Upper lobe of right lung (tissue), 1 donor: ENCODE measurements at regions not wholly inside any gene's neighbourhood (a gene's known extent, or its start where the extent isn't known, plus 50 kb on each side); places are given as distances from the start of the nearest gene placed in this dataset.

Source experiments
- ATAC-seq: fragments of 200-7000 bp; cut with Tn5 transposase; one replicate; pipeline ENCODE4 v1.9.1; 2020; ENCODE audit warnings: mild to moderate bottlenecking, moderate library complexity
- DNase-seq: peaks from one replicate; pipeline ENCODE4 v3.0.0-alpha.2; 2020
- H3K27ac ChIP-seq: fragments of 200-600 bp; one replicate; pipeline ENCODE4 v1.8.0; 2022
- H3K27me3 ChIP-seq: fragments of 200-600 bp; one replicate; pipeline ENCODE4 v1.8.0; 2022; ENCODE audit warnings: mild to moderate bottlenecking
- H3K36me3 ChIP-seq: fragments of 200-600 bp; one replicate; pipeline ENCODE4 v1.8.0; 2022
- H3K4me1 ChIP-seq: fragments of 200-600 bp; one replicate; pipeline ENCODE4 v1.8.0; 2022
- H3K4me3 ChIP-seq: fragments of 200-600 bp; one replicate; pipeline ENCODE4 v1.8.0; 2022; ENCODE audit warnings: mild to moderate bottlenecking
- H3K9me3 ChIP-seq: fragments of 200-600 bp; one replicate; pipeline ENCODE4 v1.8.0; 2022
- intact Hi-C: fragments of 100-400 bp; cut with DNase I; formaldehyde crosslinking; loops from one replicate; pipeline ENCODE4 v1.11.0; 2022
- TF ChIP-seq, protein P1 (sequence below): fragments of 200-600 bp; IDR thresholded peaks from one replicate; pipeline ENCODE4 v1.8.0; 2022; ENCODE audit warnings: antibody characterized with exemption
- donor health status: DM: no; HTN: yes; CAD: no; lungs with severe emphysema.

GRCh38 chr2:173669271-173669853, 295.8 kb downstream of the SP3 start:
- H3K4me1 ChIP-seq = no peaks in the 10 kb centered on the region
- H3K27ac ChIP-seq = no peak overlapping the region
- no peaks in the 10 kb centered on the region for H3K9me3 ChIP-seq
- no peak for DNase-seq
- H3K27me3 ChIP-seq = peaks cover 7% of the 10 kb centered on the region
- H3K4me3 ChIP-seq = no peak overlapping the region
- TF ChIP-seq, protein P1, sequence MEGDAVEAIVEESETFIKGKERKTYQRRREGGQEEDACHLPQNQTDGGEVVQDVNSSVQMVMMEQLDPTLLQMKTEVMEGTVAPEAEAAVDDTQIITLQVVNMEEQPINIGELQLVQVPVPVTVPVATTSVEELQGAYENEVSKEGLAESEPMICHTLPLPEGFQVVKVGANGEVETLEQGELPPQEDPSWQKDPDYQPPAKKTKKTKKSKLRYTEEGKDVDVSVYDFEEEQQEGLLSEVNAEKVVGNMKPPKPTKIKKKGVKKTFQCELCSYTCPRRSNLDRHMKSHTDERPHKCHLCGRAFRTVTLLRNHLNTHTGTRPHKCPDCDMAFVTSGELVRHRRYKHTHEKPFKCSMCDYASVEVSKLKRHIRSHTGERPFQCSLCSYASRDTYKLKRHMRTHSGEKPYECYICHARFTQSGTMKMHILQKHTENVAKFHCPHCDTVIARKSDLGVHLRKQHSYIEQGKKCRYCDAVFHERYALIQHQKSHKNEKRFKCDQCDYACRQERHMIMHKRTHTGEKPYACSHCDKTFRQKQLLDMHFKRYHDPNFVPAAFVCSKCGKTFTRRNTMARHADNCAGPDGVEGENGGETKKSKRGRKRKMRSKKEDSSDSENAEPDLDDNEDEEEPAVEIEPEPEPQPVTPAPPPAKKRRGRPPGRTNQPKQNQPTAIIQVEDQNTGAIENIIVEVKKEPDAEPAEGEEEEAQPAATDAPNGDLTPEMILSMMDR = no peak
- no peak for ATAC-seq
- intact Hi-C loops = no loop called here
- H3K36me3 ChIP-seq = no peaks in the 10 kb centered on the region

DNA sequence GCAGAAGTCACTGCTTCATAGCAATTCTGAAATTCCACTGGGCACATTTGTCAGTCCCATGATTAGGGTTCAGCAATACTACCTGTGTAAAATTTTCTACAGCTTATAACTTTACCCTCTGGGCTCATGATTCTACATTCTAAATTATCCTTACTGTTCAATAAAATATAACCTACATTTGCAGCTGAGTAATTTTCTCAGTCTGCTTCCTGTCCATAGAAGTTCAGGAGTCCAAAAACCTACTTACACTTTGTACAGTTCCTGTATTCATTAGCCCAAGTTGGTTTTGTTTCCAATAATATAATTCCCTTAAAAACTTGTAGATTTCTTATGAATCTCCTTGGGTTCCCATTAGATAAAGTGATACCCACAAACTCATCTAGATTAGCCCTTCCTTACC, 295.3 kb downstream of the SP3 start:
- TF ChIP-seq, protein P1 = no peak
- Histone ChIP-seq H3K27ac (no peak overlapping the region), H3K9me3 (no peaks in the 10 kb centered on the region), H3K36me3 (no peaks in the 10 kb centered on the region), H3K4me1 (no peaks in the 10 kb centered on the region), H3K27me3 (peaks cover 7% of the 10 kb centered on the region), H3K4me3 (no peak overlapping the region)
- DNase-seq = no peak
- intact Hi-C loops = no loop called here
- no peak for ATAC-seq

- no peak for DNase-seq
- peaks cover 7% of the 10 kb centered on the region for H3K27me3 ChIP-seq
- H3K27ac ChIP-seq = no peak overlapping the region
- no peaks in the 10 kb centered on the region for H3K9me3 ChIP-seq
- H3K4me3 ChIP-seq = no peak overlapping the region
- intact Hi-C loops = no loop called here
- no peaks in the 10 kb centered on the region for H3K4me1 ChIP-seq
- TF ChIP-seq, protein P1 = no peak
- no peaks in the 10 kb centered on the region for H3K36me3 ChIP-seq
- no peak for ATAC-seq
Observed at GRCh38 chr2:173672573-173673340, 292.4 kb downstream of the SP3 start.

- no peak for DNase-seq
- Histone ChIP-seq H3K27me3 (peaks cover 7% of the 10 kb centered on the region), H3K36me3 (no peaks in the 10 kb centered on the region), H3K9me3 (no peaks in the 10 kb centered on the region), H3K4me3 (no peak overlapping the region), H3K4me1 (no peaks in the 10 kb centered on the region), H3K27ac (no peak overlapping the region)
- ATAC-seq = no peak
- TF ChIP-seq, protein P1 = no peak
- intact Hi-C loops = no loop called here
Observed at GRCh38 chr2:173673640-173674039, 291.5 kb downstream of the SP3 start.

- peaks cover 9% of the 10 kb centered on the region for H3K9me3 ChIP-seq
- peaks cover 7% of the 10 kb centered on the region for H3K27me3 ChIP-seq
- TF ChIP-seq, protein P1 = no peak
- H3K27ac ChIP-seq = no peak overlapping the region
- H3K4me3 ChIP-seq = no peak overlapping the region
- no peak for DNase-seq
- no peak for ATAC-seq
- no peaks in the 10 kb centered on the region for H3K4me1 ChIP-seq
- no peaks in the 10 kb centered on the region for H3K36me3 ChIP-seq
- intact Hi-C loops = no loop called here
Observed at GRCh38 chr2:173676647-173677046, 288.5 kb downstream of the SP3 start.
